Heart left ventricle (tissue), 13 donors: ENCODE measurements at regions not wholly inside any gene's neighbourhood (a gene's known extent, or its start where the extent isn't known, plus 50 kb on each side); places are given as distances from the start of the nearest gene placed in this dataset.

ENCODE experiments used
- POLR2A ChIP-seq, 2 donors: fragments of 450-650 bp; IDR thresholded peaks; one replicate each; pipeline ENCODE4 v1.6.1; 2017; ENCODE audit warnings: antibody characterized with exemption in 2 of 2, mild to moderate bottlenecking in 2 of 2, moderate library complexity in 2 of 2
- TF ChIP-seq, protein P1 (sequence below), 12 donors: fragments of 200-600 bp; sonication (generic) in 4 of 12; IDR thresholded peaks; one replicate each; pipeline versions ENCODE4 v1.5.0 to v1.8.0; 2018 to 2022; ENCODE audit warnings: antibody characterized with exemption in 12 of 12, mild to moderate bottlenecking in 5 of 12
- donor health status: ischemic (EF 13 %, LVEDD 7.1; RV severe dilation, severe dysfunction).
- donor health status: DM: no; HTN: yes; CAD: no.
- donor health status: DM: no; HTN: no; CAD: no.
- donor health status: ischemic (EF 25% LVEDD 6.9; RV normal size, moderate dysfunction).
- donor health status: ischemic (EF 25% LVEDD 5.7; RV mildly dilated, moderate dysfunction).
- donor health status: ischemic (EF 35%, LVEDD 5.7; RV mildly dilated, moderate dysfunction).
- donor health status: nonischemic (EF 11% LVEDD 7.7; RV severe dilation, severe dysfunction).
- donor health status: DM: yes; HTN: yes; CAD: no.
- donor health status: PGD.
- donor health status: ischemic (EF 29% LVEDD 5.4; RV normal size, mild dysfunction).
- donor health status: nonischemic (EF 23%, LVEDD 6.1; RV moderate dilation, normal function).

DNA sequence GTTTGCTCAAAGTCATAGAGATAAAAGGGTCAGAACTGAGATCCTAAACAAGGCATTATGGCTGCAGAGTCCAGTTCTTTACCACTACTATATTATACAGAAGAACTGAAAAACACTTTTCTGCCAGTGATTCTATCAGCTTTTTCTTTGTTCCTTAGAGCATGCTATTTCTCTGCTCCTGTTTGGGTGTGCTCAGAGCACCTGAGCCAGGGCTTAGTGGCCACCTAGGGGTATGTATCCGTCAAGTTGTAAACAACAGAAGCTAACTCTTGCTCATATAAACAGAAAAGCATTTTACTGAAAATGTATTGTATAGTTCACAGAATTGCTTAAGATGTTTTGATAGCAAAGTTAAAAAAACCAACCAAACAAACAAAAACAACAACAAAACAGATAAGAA is 470.8 kb downstream of the SLC16A7 start:
- TF ChIP-seq, protein P1, sequence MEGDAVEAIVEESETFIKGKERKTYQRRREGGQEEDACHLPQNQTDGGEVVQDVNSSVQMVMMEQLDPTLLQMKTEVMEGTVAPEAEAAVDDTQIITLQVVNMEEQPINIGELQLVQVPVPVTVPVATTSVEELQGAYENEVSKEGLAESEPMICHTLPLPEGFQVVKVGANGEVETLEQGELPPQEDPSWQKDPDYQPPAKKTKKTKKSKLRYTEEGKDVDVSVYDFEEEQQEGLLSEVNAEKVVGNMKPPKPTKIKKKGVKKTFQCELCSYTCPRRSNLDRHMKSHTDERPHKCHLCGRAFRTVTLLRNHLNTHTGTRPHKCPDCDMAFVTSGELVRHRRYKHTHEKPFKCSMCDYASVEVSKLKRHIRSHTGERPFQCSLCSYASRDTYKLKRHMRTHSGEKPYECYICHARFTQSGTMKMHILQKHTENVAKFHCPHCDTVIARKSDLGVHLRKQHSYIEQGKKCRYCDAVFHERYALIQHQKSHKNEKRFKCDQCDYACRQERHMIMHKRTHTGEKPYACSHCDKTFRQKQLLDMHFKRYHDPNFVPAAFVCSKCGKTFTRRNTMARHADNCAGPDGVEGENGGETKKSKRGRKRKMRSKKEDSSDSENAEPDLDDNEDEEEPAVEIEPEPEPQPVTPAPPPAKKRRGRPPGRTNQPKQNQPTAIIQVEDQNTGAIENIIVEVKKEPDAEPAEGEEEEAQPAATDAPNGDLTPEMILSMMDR (IDR thresholded peaks at IDR 0.05): no peak
- no peak for TF ChIP-seq POLR2A (IDR thresholded peaks at IDR 0.05)
